Breast epithelium (tissue), 3 donors: ENCODE measurements at regions not wholly inside any gene's neighbourhood (a gene's known extent, or its start where the extent isn't known, plus 50 kb on each side); places are given as distances from the start of the nearest gene placed in this dataset.

Experiments used
- POLR2A ChIP-seq: fragments of 450-650 bp; IDR thresholded peaks from one replicate; pipeline ENCODE4 v1.6.1; 2016; ENCODE audit warnings: antibody characterized with exemption, mild to moderate bottlenecking, moderate library complexity
- TF ChIP-seq, protein P1 (sequence below), 3 donors: fragments of 450-650 bp; IDR thresholded peaks; one replicate each; pipeline ENCODE4 v1.5.1; 2016 to 2017; ENCODE audit warnings: antibody characterized with exemption in 3 of 3, mild to moderate bottlenecking in 3 of 3, moderate library complexity in 3 of 3

DNA sequence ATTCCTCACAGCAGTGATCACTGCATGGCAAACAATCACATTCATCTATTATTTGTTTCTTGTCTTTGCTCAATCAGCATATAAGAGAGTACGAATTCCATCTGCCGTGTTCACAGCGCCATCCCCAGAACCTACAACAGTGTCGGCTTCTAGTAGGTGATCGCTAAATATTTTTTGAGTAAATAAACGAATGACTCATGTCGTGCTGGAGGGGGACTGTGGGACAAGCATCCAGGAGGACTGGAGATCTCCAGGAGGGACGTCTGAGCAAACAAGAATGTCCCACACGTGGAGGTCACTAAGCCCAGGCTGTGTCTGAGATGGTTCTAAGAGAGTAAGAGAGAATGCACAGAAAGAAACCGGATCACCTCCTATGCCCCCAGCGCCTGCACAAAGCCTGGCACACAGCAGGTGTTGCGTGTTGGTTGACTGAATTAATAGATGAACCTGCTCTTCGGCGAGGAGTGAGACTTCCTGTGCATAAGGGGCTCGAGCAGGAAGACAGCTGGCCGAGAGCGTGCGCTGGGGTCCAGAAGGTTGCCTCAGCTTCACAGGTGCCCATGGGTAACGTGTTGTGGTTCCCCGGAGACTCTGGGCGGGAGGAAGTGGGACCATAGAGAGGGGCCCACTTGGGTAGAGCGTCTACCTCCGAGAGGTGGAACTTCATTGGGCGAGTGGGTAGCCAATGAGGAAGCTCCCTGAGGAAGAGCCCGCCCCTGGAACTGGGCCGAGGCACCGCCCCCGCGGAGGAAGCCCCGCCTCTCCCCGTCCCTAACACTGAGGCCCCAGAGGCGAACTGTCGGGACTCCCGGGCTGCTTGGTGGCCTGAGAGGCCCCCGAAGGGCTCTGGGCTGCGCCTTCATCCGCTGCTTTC lies 193.0 kb downstream of the MELK start:
- TF ChIP-seq, protein P1, sequence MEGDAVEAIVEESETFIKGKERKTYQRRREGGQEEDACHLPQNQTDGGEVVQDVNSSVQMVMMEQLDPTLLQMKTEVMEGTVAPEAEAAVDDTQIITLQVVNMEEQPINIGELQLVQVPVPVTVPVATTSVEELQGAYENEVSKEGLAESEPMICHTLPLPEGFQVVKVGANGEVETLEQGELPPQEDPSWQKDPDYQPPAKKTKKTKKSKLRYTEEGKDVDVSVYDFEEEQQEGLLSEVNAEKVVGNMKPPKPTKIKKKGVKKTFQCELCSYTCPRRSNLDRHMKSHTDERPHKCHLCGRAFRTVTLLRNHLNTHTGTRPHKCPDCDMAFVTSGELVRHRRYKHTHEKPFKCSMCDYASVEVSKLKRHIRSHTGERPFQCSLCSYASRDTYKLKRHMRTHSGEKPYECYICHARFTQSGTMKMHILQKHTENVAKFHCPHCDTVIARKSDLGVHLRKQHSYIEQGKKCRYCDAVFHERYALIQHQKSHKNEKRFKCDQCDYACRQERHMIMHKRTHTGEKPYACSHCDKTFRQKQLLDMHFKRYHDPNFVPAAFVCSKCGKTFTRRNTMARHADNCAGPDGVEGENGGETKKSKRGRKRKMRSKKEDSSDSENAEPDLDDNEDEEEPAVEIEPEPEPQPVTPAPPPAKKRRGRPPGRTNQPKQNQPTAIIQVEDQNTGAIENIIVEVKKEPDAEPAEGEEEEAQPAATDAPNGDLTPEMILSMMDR (IDR thresholded peaks at IDR 0.05), result no peak
- TF ChIP-seq POLR2A, result no peak
